MCF 10A (cell line): ENCODE measurements at regions not wholly inside any gene's neighbourhood (a gene's known extent, or its start where the extent isn't known, plus 50 kb on each side); places are given as distances from the start of the nearest gene placed in this dataset.
"Not testable (repeated sequence)": the region's sequence is repeated elsewhere in the genome, so short reads cannot be mapped to it uniquely, and the experiment has no call there.

Source experiments
- BruUV-seq: library from RNA; stranded (reverse); fragments of 400-500 nt; replicated peaks from 2 replicates; lab custom pipeline; 2021; lab: Mats Ljungman, UMichigan
- CTCF ChIA-PET: fragments of 300-600 bp; sonication (Branson Sonifier 250); formaldehyde crosslinking; extraction: SDS; loops from one replicate; lab custom pipeline; 2021; ENCODE audit warnings: antibody characterized with exemption, inconsistent platforms; lab: Yijun Ruan, JAX
- POLR2A ChIA-PET: fragments of 300-600, 350-650 bp; sonication (Branson Sonifier 250); formaldehyde crosslinking; extraction: SDS; loops from one replicate; lab custom pipeline; 2020; ENCODE audit warnings: antibody characterized with exemption, inconsistent platforms; lab: Yijun Ruan, JAX
- DNase-seq: peaks from one replicate; pipeline ENCODE4 v3.0.0-alpha.2; 2018; ENCODE audit not compliant: unreplicated experiment
- H3K27ac Mint-ChIP-seq: one replicate; pipeline ENCODE4 v1.8.0; 2022; ENCODE audit warnings: mild to moderate bottlenecking, low read depth, mixed read lengths; ENCODE audit not compliant: unreplicated experiment
- H3K27me3 Mint-ChIP-seq: one replicate; pipeline ENCODE4 v1.8.0; 2022; ENCODE audit warnings: mixed read lengths; ENCODE audit not compliant: insufficient read depth, unreplicated experiment
- H3K36me3 Mint-ChIP-seq: one replicate; pipeline ENCODE4 v1.8.0; 2022; ENCODE audit warnings: mild to moderate bottlenecking, moderate library complexity, mixed read lengths; ENCODE audit not compliant: insufficient read depth, unreplicated experiment
- H3K4me1 Mint-ChIP-seq: one replicate; pipeline ENCODE4 v1.8.0; 2022; ENCODE audit warnings: mixed read lengths; ENCODE audit not compliant: insufficient read depth, unreplicated experiment
- H3K4me3 Mint-ChIP-seq: one replicate; pipeline ENCODE4 v1.8.0; 2022; ENCODE audit warnings: mild to moderate bottlenecking, moderate library complexity, mixed read lengths; ENCODE audit not compliant: unreplicated experiment
- H3K9me3 Mint-ChIP-seq: one replicate; pipeline ENCODE4 v1.8.0; 2022; ENCODE audit warnings: mixed read lengths; ENCODE audit not compliant: unreplicated experiment
- intact Hi-C: fragments of 100-400 bp; cut with micrococcal nuclease; formaldehyde crosslinking; loops from 2 replicates; pipeline ENCODE4 v1.14.1; 2022

DNA sequence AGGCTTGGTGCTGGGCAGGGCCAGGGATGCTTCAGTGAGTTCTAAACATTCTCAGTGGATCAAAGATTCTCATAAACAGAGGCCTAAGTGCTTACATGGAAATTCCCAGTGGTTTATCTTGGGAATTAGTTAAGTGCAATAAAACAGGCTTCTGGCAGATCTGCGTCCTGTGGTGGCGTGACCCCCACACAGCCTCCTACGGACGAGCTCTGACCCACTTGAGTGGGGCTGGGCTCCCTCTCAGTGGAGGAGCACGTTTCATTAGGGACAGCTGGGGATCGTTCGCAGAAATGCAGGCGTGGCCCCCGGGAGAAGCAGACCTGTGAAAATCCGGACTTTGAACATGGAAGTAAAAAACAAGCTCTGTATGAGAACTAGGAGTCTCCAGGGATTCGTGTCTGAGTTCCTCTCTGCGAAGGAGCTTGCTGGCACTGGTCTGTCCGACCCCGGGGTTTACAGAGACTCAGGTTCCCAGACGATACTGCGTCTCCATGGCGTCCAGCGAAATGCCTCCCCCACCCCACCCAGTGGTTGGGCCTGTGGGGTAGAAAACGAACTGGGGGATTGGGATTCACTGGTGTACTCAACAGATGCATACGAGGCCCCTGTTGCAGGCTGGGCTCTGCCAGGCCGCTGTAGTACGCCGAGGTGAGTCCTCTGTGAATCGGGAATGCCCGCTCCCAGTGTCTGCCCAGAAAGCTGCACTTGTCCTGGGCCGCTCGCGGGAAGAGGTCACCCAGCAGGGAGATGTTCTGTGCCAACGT is 117.6 kb downstream of the NPIPB11 start:
- H3K27ac Mint-ChIP-seq, H3K4me1 Mint-ChIP-seq, DNase-seq, H3K4me3 Mint-ChIP-seq, intact Hi-C loops, CTCF ChIA-PET, BruUV-seq, H3K36me3 Mint-ChIP-seq, POLR2A ChIA-PET, H3K9me3 Mint-ChIP-seq, H3K27me3 Mint-ChIP-seq: not testable (repeated sequence)

DNA sequence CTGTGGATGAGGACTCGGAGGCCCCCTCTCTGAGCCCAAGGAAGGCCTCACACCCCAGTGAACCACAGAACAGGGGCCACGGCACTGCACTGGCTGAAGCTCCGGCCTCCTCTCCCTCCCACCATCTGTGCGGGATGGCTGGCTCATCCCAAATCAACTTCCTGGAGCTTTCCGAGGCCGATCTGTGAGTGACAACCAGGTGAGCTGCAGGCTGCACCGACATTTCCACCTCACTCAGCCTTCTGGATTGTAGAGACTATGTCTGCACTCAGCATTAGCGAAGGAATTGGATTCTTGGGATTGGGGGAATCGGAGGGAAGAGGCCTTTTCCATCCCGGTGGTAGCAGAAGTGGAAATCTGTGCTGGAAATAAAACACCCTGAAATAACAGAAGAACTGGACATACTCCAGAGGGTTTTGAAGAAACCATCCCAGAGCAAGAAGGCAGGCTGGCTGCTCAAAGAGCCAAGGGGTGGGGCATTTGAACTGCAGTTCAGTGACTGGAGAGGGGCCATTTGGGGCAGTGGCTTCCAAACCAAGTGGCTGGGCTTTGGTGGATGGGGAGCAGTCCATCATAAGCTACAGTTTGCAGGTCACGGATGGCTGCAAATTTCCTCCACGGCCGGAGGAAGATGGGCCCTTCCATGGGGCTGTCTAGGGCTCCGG is 118.5 kb downstream of the NPIPB11 start:
- H3K4me1 Mint-ChIP-seq, H3K27me3 Mint-ChIP-seq, intact Hi-C loops, H3K9me3 Mint-ChIP-seq, H3K4me3 Mint-ChIP-seq, POLR2A ChIA-PET, H3K36me3 Mint-ChIP-seq, DNase-seq, BruUV-seq, H3K27ac Mint-ChIP-seq, CTCF ChIA-PET: not testable (repeated sequence)

DNA sequence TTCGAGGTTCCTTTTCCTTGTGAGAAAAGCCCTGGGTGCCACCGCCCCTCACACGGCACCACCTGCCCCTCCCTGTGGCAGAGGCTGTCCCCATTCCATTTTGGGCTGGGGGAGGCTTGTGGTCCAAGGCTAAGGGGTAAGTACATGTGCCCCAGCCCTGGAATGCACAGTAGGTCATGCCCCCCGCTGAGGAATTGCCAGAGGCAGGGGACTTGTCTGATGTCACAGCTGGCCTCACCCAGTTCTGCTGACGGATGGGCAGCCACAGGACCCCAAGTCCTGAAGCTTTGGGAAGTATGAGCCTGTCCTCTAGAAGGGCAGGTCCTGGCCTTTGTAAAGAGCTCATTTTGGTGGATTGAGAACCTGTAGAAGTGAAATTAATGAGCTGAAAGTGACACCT is 119.3 kb downstream of the NPIPB11 start:
- H3K36me3 Mint-ChIP-seq, intact Hi-C loops, H3K9me3 Mint-ChIP-seq, H3K4me1 Mint-ChIP-seq, CTCF ChIA-PET, H3K27ac Mint-ChIP-seq, DNase-seq, H3K4me3 Mint-ChIP-seq, POLR2A ChIA-PET, BruUV-seq: not testable (repeated sequence)
- H3K27me3 Mint-ChIP-seq: peaks cover 16% of the 10 kb centered on the region

DNA sequence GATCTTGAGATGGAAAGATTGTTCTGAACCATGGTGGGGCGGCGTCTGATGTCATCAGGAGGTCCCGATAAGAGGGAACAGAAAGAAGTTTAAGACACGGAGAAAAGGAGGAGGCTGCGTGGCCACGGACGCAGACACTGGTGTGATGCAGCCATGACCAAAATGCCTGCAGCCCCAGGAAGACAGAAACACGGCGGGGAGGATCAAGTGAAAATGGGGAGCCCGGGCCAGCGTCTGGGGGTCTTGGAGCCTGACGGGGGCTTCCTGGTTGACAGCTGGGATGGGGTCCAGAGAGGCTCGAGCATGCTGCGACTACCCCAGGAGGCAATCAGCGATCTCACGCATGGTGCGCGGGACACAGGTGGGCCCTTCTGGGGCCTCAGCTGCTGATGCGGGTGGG is 119.7 kb downstream of the NPIPB11 start:
- POLR2A ChIA-PET, H3K27ac Mint-ChIP-seq, H3K9me3 Mint-ChIP-seq, BruUV-seq, CTCF ChIA-PET, H3K4me3 Mint-ChIP-seq, H3K4me1 Mint-ChIP-seq, DNase-seq, H3K36me3 Mint-ChIP-seq, intact Hi-C loops: not testable (repeated sequence)
- H3K27me3 Mint-ChIP-seq: peaks cover 20% of the 10 kb centered on the region

DNA sequence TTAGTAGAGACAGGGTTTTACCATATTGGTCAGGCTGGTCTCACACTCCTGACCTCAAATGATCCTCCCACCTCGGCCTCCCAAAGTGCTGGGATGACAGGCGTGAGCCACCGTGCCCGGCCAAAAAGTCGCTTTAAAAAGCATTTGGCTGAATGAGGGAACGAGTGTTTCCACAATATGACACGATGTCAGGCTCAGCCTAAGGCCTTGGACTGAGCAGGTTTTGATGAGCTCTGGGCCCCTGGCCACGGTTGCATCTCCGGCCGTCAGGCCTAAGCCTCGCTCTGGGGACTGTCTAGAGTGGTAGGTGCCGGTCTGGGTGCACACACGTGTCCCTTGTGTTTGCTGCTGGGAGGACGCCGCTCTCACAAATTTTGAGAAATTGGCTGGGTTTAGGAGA is 120.3 kb downstream of the NPIPB11 start:
- H3K36me3 Mint-ChIP-seq, DNase-seq, H3K9me3 Mint-ChIP-seq, POLR2A ChIA-PET, H3K4me1 Mint-ChIP-seq, intact Hi-C loops, BruUV-seq, H3K27ac Mint-ChIP-seq, H3K4me3 Mint-ChIP-seq, CTCF ChIA-PET: not testable (repeated sequence)
- peaks cover 27% of the 10 kb centered on the region for H3K27me3 Mint-ChIP-seq

DNA sequence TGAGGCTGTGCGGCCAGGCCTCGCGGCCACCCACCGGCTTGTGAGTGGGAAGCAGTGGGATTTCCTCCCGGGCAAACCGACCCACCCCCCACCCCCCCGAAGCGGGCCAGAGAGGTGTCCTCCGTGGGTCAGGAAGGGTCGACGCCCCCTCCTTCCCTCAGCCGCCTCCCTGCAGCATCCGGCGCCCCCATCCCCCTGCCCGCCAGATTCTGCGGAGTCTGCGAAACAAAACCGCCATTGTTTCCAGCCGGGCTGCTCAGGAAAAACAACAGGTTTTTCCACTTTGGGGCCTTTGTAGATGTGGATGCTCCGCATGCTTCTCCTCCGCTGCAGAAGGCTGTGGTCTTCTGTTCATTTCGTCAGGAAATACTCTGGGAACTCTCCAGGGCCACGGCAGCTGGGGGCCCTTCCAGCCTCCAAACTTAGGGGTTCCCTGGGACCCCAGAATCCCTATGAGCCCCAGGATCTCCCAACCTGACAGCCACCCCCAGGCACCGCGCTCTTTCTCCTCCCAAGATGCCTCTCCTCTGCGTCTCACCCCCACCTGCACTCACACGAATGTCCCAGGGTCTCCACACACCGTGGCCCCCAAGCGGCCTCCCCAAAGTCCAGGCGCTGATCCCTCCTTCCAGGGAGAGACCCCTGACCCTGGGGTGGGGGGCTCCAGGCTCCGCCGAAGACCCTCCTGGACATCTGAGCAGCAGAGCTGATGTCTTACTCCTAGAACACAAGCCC is 121.2 kb downstream of the NPIPB11 start:
- POLR2A ChIA-PET, BruUV-seq, DNase-seq: not testable (repeated sequence)

GRCh38 chr16:29284723-29285122 is 121.8 kb downstream of the NPIPB11 start:
- intact Hi-C loops, H3K4me3 Mint-ChIP-seq, H3K27ac Mint-ChIP-seq, BruUV-seq, H3K9me3 Mint-ChIP-seq, H3K36me3 Mint-ChIP-seq, CTCF ChIA-PET, POLR2A ChIA-PET, DNase-seq, H3K4me1 Mint-ChIP-seq: not testable (repeated sequence)
- H3K27me3 Mint-ChIP-seq: peaks cover 27% of the 10 kb centered on the region

More for the DNA sequence above, 121.2 kb downstream of the NPIPB11 start:
- H3K36me3 Mint-ChIP-seq, H3K9me3 Mint-ChIP-seq, H3K4me3 Mint-ChIP-seq, CTCF ChIA-PET, H3K27ac Mint-ChIP-seq, H3K4me1 Mint-ChIP-seq, intact Hi-C loops: not testable (repeated sequence)
- peaks cover 27% of the 10 kb centered on the region for H3K27me3 Mint-ChIP-seq

DNA sequence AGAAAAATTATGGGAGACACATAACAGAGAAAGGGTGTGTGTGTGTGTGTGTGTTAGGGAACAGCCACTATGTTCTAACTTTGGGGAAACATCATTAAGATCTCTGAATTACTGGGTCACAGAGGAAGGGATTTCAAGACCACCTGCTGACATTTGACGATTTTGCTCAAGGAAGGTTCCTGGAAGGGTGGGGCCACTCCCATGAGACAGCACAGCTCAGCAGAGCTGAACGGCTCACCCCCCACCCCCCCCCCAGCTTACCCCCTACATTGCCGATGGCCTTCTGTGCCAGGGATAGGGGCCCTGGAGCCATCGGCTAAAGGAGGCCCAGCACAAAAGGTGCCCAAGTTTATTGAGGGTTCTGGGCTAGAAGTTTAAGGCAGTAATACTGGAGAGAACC is 122.4 kb downstream of the NPIPB11 start:
- POLR2A ChIA-PET: not testable (repeated sequence)

More for the DNA sequence above, 122.4 kb downstream of the NPIPB11 start:
- H3K9me3 Mint-ChIP-seq, H3K4me3 Mint-ChIP-seq, intact Hi-C loops, CTCF ChIA-PET, BruUV-seq, H3K27ac Mint-ChIP-seq, DNase-seq, H3K36me3 Mint-ChIP-seq, H3K4me1 Mint-ChIP-seq: not testable (repeated sequence)
- peaks cover 29% of the 10 kb centered on the region for H3K27me3 Mint-ChIP-seq
